GM19455 (cell line): ENCODE measurements at regions not wholly inside any gene's neighbourhood (a gene's known extent, or its start where the extent isn't known, plus 50 kb on each side); places are given as distances from the start of the nearest gene placed in this dataset.
"Not testable (repeated sequence)": the region's sequence is repeated elsewhere in the genome, so short reads cannot be mapped to it uniquely, and the experiment has no call there.

Source experiments
- ATAC-seq: cut with Tn5 transposase; IDR thresholded peaks from one replicate; pipeline ENCODE4 v1.9.1; 2021; ENCODE audit not compliant: unreplicated experiment

GRCh38 chrX:42020225-42020624, 96.9 kb upstream of the CASK start:
- no peak for ATAC-seq

GRCh38 chrX:42017971-42018370, 94.6 kb upstream of the CASK start:
- no peak for ATAC-seq

GRCh38 chrX:42000836-42001235, 77.5 kb upstream of the CASK start:
- ATAC-seq: no peak

- ATAC-seq: no peak
Measured at GRCh38 chrX:41984628-41985027, 61.3 kb upstream of the CASK start.

GRCh38 chrX:41982953-41983352, 59.6 kb upstream of the CASK start:
- ATAC-seq: no peak

GRCh38 chrX:41981481-41982013, 58.2 kb upstream of the CASK start:
- no peak for ATAC-seq

GRCh38 chrX:41974677-41975076, 51.3 kb upstream of the CASK start:
- not testable (repeated sequence) for ATAC-seq

GRCh38 chrX:41973208-41973607, 49.9 kb upstream of the CASK start:
- no peak for ATAC-seq
